ENCODE measurements at regions not wholly inside any gene's neighbourhood (a gene's known extent, or its start where the extent isn't known, plus 50 kb on each side); places are given as distances from the start of the nearest gene placed in this dataset.

- DNase-seq (ENCODE audit: low read depth), result no peak
Observed at GRCh38 chr4:123878976-123879375, 482.4 kb downstream of the SPRY1 start.

- no peak for DNase-seq (ENCODE audit: low read depth)
Observed at GRCh38 chr4:123880631-123881030, 484.0 kb downstream of the SPRY1 start.

GRCh38 chr4:123884922-123885321 is 488.3 kb downstream of the SPRY1 start:
- no peak for DNase-seq (ENCODE audit: low read depth)

GRCh38 chr4:123889507-123889906 is 492.9 kb downstream of the SPRY1 start:
- no peak for DNase-seq (ENCODE audit: low read depth)

GRCh38 chr4:123890889-123891288 is 494.3 kb downstream of the SPRY1 start:
- no peak for DNase-seq (ENCODE audit: low read depth)

GRCh38 chr4:123891881-123892280 is 495.3 kb downstream of the SPRY1 start:
- DNase-seq (ENCODE audit: low read depth), result no peak

GRCh38 chr4:123892368-123892976 is 495.9 kb downstream of the SPRY1 start:
- no peak for DNase-seq (ENCODE audit: low read depth)

GRCh38 chr4:123893011-123893981 is 496.7 kb downstream of the SPRY1 start:
- DNase-seq (ENCODE audit: low read depth), result no peak

GRCh38 chr4:123896446-123897071 is 500.0 kb downstream of the SPRY1 start:
- DNase-seq (ENCODE audit: low read depth), result no peak

- DNase-seq (ENCODE audit: low read depth), result no peak
Observed at GRCh38 chr4:123898946-123899666, 502.5 kb downstream of the SPRY1 start.

- DNase-seq (ENCODE audit: low read depth), result no peak
Observed at GRCh38 chr4:123904882-123905281, 508.3 kb downstream of the SPRY1 start.

GRCh38 chr4:123913598-123913997 is 517.0 kb downstream of the SPRY1 start:
- no peak for DNase-seq (ENCODE audit: low read depth)

- DNase-seq (ENCODE audit: low read depth), result no peak
Observed at GRCh38 chr4:123916821-123917220, 520.2 kb downstream of the SPRY1 start.

GRCh38 chr4:123919576-123920098 is 523.0 kb downstream of the SPRY1 start:
- DNase-seq (ENCODE audit: low read depth), result no peak

GRCh38 chr4:123921339-123921738 is 524.7 kb downstream of the SPRY1 start:
- no peak for DNase-seq (ENCODE audit: low read depth)

GRCh38 chr4:123922847-123923246 is 526.3 kb downstream of the SPRY1 start:
- no peak for DNase-seq (ENCODE audit: low read depth)

- DNase-seq (ENCODE audit: low read depth), result no peak
Observed at GRCh38 chr4:123924536-123924935, 527.9 kb downstream of the SPRY1 start.

- no peak for DNase-seq (ENCODE audit: low read depth)
Observed at GRCh38 chr4:123929565-123929964, 533.0 kb downstream of the SPRY1 start.

GRCh38 chr4:123930996-123931395 is 534.4 kb downstream of the SPRY1 start:
- DNase-seq (ENCODE audit: low read depth), result no peak

GRCh38 chr4:123934096-123934495 is 537.5 kb downstream of the SPRY1 start:
- no peak for DNase-seq (ENCODE audit: low read depth)

- no peak for DNase-seq (ENCODE audit: low read depth)
Observed at GRCh38 chr4:123936621-123937043, 540.0 kb downstream of the SPRY1 start.

- no peak for DNase-seq (ENCODE audit: low read depth)
Observed at GRCh38 chr4:123937581-123937980, 541.0 kb downstream of the SPRY1 start.

Measured in stimulated activated CD8-positive, alpha-beta memory T cell treated with anti-CD3 and anti-CD28 coated beads, Interleukin-12 subunit alpha, Interleukin-12 subunit beta, amount 100 ng/mL, for 1 hour (primary cell).